Astrocyte of the cerebellum (primary cell): ENCODE measurements at regions not wholly inside any gene's neighbourhood (a gene's known extent, or its start where the extent isn't known, plus 50 kb on each side); places are given as distances from the start of the nearest gene placed in this dataset.

ENCODE experiments used
- DNase-seq: peaks from one replicate; pipeline ENCODE4 v3.0.0-alpha.2; 2011; ENCODE audit warnings: low read depth
- H3K4me3 ChIP-seq: 2 replicates; pipeline ENCODE4 v1.5.1; 2011; ENCODE audit warnings: mild to moderate bottlenecking, low read depth, low read length, moderate library complexity
- in situ Hi-C: cut with HindIII; loops from 2 replicates; pipeline ENCODE4 v1.10.0; 2017; ENCODE audit warnings: low sequenced_read_pairs
- TF ChIP-seq, protein P1 (sequence below): IDR thresholded peaks from 2 replicates; pipeline ENCODE4 v1.5.1; 2012; ENCODE audit warnings: low read length, low read depth, moderate library complexity, mild to moderate bottlenecking; ENCODE audit errors: missing control alignments

DNA sequence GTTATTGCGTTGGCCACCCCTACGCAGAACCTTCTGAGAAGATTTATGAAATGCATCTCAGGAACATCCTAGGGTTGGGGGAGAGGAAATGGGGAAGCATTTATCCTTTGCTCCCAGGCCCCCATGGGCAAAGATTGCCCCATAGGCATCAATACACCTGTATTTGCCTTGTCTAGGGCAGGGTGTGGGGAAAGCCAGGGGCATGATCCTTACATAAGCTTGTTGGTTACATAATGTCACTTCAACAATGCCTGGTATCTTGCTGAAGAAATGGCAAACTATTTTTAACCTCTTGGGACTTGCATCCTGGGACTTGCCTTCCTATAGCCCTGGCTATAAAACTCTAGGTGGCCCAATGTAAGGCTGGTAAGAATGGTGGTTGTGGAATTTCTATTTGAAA lies 53.9 kb upstream of the SPRED2 start:
- H3K4me3 ChIP-seq, result no peak overlapping the region
- in situ Hi-C loops, result no loop called here
- TF ChIP-seq, protein P1, sequence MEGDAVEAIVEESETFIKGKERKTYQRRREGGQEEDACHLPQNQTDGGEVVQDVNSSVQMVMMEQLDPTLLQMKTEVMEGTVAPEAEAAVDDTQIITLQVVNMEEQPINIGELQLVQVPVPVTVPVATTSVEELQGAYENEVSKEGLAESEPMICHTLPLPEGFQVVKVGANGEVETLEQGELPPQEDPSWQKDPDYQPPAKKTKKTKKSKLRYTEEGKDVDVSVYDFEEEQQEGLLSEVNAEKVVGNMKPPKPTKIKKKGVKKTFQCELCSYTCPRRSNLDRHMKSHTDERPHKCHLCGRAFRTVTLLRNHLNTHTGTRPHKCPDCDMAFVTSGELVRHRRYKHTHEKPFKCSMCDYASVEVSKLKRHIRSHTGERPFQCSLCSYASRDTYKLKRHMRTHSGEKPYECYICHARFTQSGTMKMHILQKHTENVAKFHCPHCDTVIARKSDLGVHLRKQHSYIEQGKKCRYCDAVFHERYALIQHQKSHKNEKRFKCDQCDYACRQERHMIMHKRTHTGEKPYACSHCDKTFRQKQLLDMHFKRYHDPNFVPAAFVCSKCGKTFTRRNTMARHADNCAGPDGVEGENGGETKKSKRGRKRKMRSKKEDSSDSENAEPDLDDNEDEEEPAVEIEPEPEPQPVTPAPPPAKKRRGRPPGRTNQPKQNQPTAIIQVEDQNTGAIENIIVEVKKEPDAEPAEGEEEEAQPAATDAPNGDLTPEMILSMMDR, result no peak
- no peak for DNase-seq

DNA sequence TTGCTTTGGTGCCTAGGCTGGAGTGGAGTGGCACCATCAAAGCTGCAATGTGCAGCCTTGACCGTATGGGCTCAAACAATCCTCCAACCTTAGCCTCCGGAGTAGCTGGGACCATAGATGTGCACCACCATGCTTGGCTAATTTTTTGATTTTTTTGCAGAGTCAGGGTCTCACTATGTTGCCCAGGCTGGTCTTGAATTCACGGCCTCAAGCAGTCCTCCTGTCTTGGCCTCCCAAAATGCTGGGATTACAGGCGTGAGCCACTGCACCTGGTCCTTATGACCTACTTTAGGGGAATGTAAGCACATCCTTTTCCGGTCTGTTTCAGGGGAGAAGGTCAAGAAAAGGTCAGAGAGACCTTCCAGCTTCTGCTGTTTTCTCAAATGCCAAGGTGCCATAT lies 53.4 kb upstream of the SPRED2 start:
- TF ChIP-seq, protein P1, result no peak
- in situ Hi-C loops, result no loop called here
- no peak overlapping the region for H3K4me3 ChIP-seq
- DNase-seq, result no peak

DNA sequence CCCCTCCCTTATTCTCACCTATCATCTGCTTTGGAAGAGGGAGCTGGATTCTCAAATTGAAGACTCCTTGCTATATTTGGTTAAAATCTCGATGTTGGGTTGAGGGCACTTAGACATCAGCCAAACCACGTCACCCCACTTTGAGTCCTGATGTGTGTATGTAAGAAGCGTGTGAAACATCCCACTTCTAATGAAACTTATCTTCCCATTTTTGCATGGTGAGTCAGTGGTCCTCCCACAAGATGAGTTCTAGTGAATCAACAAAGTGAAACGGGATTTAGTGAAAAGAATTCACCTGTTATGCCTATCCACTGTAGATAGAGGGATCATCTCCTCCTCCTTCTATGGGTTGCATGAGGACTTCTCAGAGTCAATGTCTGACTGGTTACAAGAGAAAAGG lies 51.4 kb upstream of the SPRED2 start:
- TF ChIP-seq, protein P1, result no peak
- no peak overlapping the region for H3K4me3 ChIP-seq
- in situ Hi-C loops, result no loop called here
- DNase-seq, result no peak

DNA sequence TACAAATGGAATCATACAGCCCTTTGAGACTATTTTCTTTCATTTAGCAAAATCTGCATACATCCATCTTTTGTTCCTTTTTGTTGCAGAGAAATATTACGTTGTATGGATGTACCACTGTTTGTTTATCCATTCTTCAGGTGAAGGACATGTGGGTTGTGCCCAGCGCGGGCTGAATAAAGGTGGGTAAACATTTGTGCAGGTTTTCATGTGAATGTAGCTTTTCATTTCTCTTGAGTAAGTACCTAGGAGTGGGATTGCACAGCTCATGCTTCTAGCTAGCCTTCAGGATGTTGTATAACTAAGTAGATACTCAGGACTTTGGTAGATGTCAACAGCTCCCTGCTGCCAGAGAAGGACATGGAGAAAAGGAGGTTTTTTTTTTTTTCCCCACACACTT lies 50.6 kb upstream of the SPRED2 start:
- TF ChIP-seq, protein P1, result no peak
- no peak for DNase-seq
- H3K4me3 ChIP-seq, result no peak overlapping the region
- in situ Hi-C loops, result no loop called here
